GM18498 (cell line): ENCODE measurements at regions not wholly inside any gene's neighbourhood (a gene's known extent, or its start where the extent isn't known, plus 50 kb on each side); places are given as distances from the start of the nearest gene placed in this dataset.
"Not testable (repeated sequence)": the region's sequence is repeated elsewhere in the genome, so short reads cannot be mapped to it uniquely, and the experiment has no call there.

Experiments
- ATAC-seq: cut with Tn5 transposase; IDR thresholded peaks from one replicate; pipeline ENCODE4 v1.9.1; 2021; ENCODE audit warnings: mild to moderate bottlenecking, moderate library complexity; ENCODE audit not compliant: unreplicated experiment

- ATAC-seq: no peak
These were observed 240.8 kb downstream of the DACT1 start for GRCh38 chr14:58878439-58879139.

GRCh38 chr14:58881433-58881832 lies 243.7 kb downstream of the DACT1 start:
- no peak for ATAC-seq

GRCh38 chr14:58882577-58883018 lies 244.8 kb downstream of the DACT1 start:
- no peak for ATAC-seq

- ATAC-seq: no peak
These were observed 246.7 kb downstream of the DACT1 start for GRCh38 chr14:58884442-58884841.

GRCh38 chr14:58887931-58888330 lies 250.2 kb downstream of the DACT1 start:
- ATAC-seq: no peak

GRCh38 chr14:58898655-58899316 lies 261.0 kb downstream of the DACT1 start:
- ATAC-seq: no peak

- no peak for ATAC-seq
These were observed 261.6 kb downstream of the DACT1 start for GRCh38 chr14:58899317-58899713.

- ATAC-seq: no peak
These were observed 264.1 kb downstream of the DACT1 start for GRCh38 chr14:58901826-58902225.

GRCh38 chr14:58904776-58905175 lies 267.0 kb downstream of the DACT1 start:
- ATAC-seq: no peak

- no peak for ATAC-seq
These were observed 270.0 kb downstream of the DACT1 start for GRCh38 chr14:58907803-58908202.

GRCh38 chr14:58912287-58912686 lies 274.5 kb downstream of the DACT1 start:
- no peak for ATAC-seq

- ATAC-seq: no peak
These were observed 275.2 kb downstream of the DACT1 start for GRCh38 chr14:58912799-58913432.

GRCh38 chr14:58914279-58914855 lies 274.1 kb upstream of the DAAM1 start:
- ATAC-seq: no peak

- no peak for ATAC-seq
These were observed 272.8 kb upstream of the DAAM1 start for GRCh38 chr14:58915646-58916045.

- ATAC-seq: no peak
These were observed 270.3 kb upstream of the DAAM1 start for GRCh38 chr14:58918066-58918738.

- no peak for ATAC-seq
These were observed 269.2 kb upstream of the DAAM1 start for GRCh38 chr14:58919217-58919616.

GRCh38 chr14:58920230-58920629 lies 268.2 kb upstream of the DAAM1 start:
- ATAC-seq: no peak

GRCh38 chr14:58922201-58922940 lies 266.1 kb upstream of the DAAM1 start:
- not testable (repeated sequence) for ATAC-seq

- no peak for ATAC-seq
These were observed 264.6 kb upstream of the DAAM1 start for GRCh38 chr14:58923751-58924405.

- no peak for ATAC-seq
These were observed 246.8 kb upstream of the DAAM1 start for GRCh38 chr14:58941629-58942028.
